K562 (cell line): ENCODE measurements at regions not wholly inside any gene's neighbourhood (a gene's known extent, or its start where the extent isn't known, plus 50 kb on each side); places are given as distances from the start of the nearest gene placed in this dataset.

Source experiments
- ATAC-seq: fragments of 200-7000 bp; cut with Tn5 transposase; 3 replicates; pipeline ENCODE4 v1.9.1; 2020; ENCODE audit warnings: moderate library complexity
- BruUV-seq: library from RNA; stranded (reverse); fragments of 400-500 nt; replicated peaks from 2 replicates; lab custom pipeline; 2021; lab: Mats Ljungman, UMichigan
- CTCF ChIA-PET: fragments of 300-600 bp; formaldehyde crosslinking; extraction: SDS; loops from one replicate; lab custom pipeline; 2021; ENCODE audit warnings: low intra/inter-chr PET ratio; lab: Yijun Ruan, JAX
- POLR2A ChIA-PET: fragments of 300-600, 350-650 bp; sonication (Branson Sonifier 250); formaldehyde crosslinking; extraction: SDS; loops from one replicate; lab custom pipeline; 2021; ENCODE audit warnings: antibody characterized with exemption, inconsistent platforms; lab: Yijun Ruan, JAX
- DNase-seq, 4 experiments: peaks; one replicate each; pipeline versions ENCODE4 v3.0.0 to v3.0.0-alpha.2; 2011 to 2018; ENCODE audit warnings: low spot score in 3 of 4, mixed read lengths in 3 of 4; ENCODE audit errors: extremely low read depth in 1 of 4
- FAIRE-seq: peaks from 2 replicates; lab custom pipeline; 2011; peaks lifted over from hg19 to GRCh38; lab: Jason Lieb, UNC
- H2AFZ ChIP-seq: 2 replicates; pipeline ENCODE4 v1.6.0; 2011; ENCODE audit warnings: low read depth, low read length, control low read depth, inconsistent platforms
- H3K27ac ChIP-seq: fragments of 200-600 bp; 3 replicates; pipeline ENCODE4 v1.8.0; 2011; ENCODE audit warnings: low read depth, mild to moderate bottlenecking, control low read depth, inconsistent platforms, low read length, moderate library complexity, mixed read lengths; ENCODE audit errors: extremely low read depth
- H3K27me3 ChIP-seq, 2 experiments: fragments of 300-600 bp in 1 of 2; 2 replicates in 1 of 2; 3 replicates in 1 of 2; pipeline versions ENCODE4 v1.6.0 to v1.8.0; 2011; ENCODE audit warnings: inconsistent platforms in 2 of 2, low read length in 2 of 2, mild to moderate bottlenecking in 1 of 2, mixed read lengths in 1 of 2, moderate library complexity in 1 of 2; ENCODE audit not compliant: control insufficient read depth in 2 of 2, insufficient read depth in 2 of 2
- H3K36me3 ChIP-seq: fragments of 300-600 bp; 3 replicates; pipeline ENCODE4 v1.8.0; 2011; ENCODE audit warnings: mild to moderate bottlenecking, low read length, inconsistent platforms; ENCODE audit not compliant: control insufficient read depth, insufficient read depth
- H3K4me1 ChIP-seq, 2 experiments: fragments of 200-600 bp in 1 of 2; replicated peaks in 1 of 2; 2 replicates in 1 of 2; 3 replicates in 1 of 2; pipeline versions ENCODE4 v1.5.1 to v1.8.0; 2011; ENCODE audit warnings: inconsistent platforms in 2 of 2, low read length in 2 of 2, mild to moderate bottlenecking in 1 of 2, mixed read lengths in 1 of 2, moderate library complexity in 1 of 2; ENCODE audit not compliant: control insufficient read depth in 2 of 2, insufficient read depth in 2 of 2
- H3K4me2 ChIP-seq: 2 replicates; pipeline ENCODE4 v1.6.1; 2011; ENCODE audit warnings: low read length, control low read depth, inconsistent platforms, mixed read lengths; ENCODE audit not compliant: insufficient read depth
- H3K4me3 ChIP-seq: fragments of 200-600 bp; sonication (generic), shearing (Covaris generic); 2 replicates; pipeline ENCODE4 v1.5.1; 2016; ENCODE audit warnings: control low read depth, inconsistent platforms
- H3K79me2 ChIP-seq: fragments of 200-600 bp; 3 replicates; pipeline ENCODE4 v1.8.0; 2011; ENCODE audit warnings: low read length, inconsistent platforms; ENCODE audit not compliant: control insufficient read depth, insufficient read depth
- H3K9ac ChIP-seq, 2 experiments: 2 replicates each; pipeline versions ENCODE4 v1.6.0 to v1.6.1; 2011; ENCODE audit warnings: low read depth in 2 of 2, low read length in 2 of 2, control low read depth in 1 of 2, inconsistent platforms in 1 of 2, mild to moderate bottlenecking in 1 of 2, mixed read lengths in 1 of 2; ENCODE audit not compliant: insufficient read depth in 1 of 2
- H3K9me1 ChIP-seq: one replicate; pipeline ENCODE4 v1.6.0; 2011; ENCODE audit warnings: inconsistent platforms, mild to moderate bottlenecking, low read length, moderate library complexity; ENCODE audit not compliant: control insufficient read depth, insufficient read depth
- H3K9me3 ChIP-seq: replicated peaks from 2 replicates; pipeline ENCODE4 v1.5.1; 2011; ENCODE audit warnings: low read depth, low read length, inconsistent platforms; ENCODE audit not compliant: control insufficient read depth, insufficient read depth
- H4K20me1 ChIP-seq: replicated peaks from 2 replicates; pipeline ENCODE4 v1.6.1; 2011; ENCODE audit warnings: low read length, inconsistent platforms, mixed read lengths; ENCODE audit not compliant: control insufficient read depth, insufficient read depth
- BMI1 ChIP-seq: fragments of 150-350 bp; IDR thresholded peaks from 2 replicates; pipeline ENCODE4 v1.6.1; 2014; ENCODE audit warnings: low read length
- CBX1 ChIP-seq: sonication (generic); IDR thresholded peaks from 2 replicates; pipeline ENCODE4 v1.6.1; 2016; ENCODE audit warnings: antibody characterized with exemption, low read depth, mild to moderate bottlenecking
- CEBPZ ChIP-seq: fragments of 150-350 bp; IDR thresholded peaks from 2 replicates; pipeline ENCODE4 v1.6.1; 2014; ENCODE audit warnings: low read depth, mild to moderate bottlenecking, low read length, borderline replicate concordance
- HCFC1 ChIP-seq: IDR thresholded peaks from 2 replicates; pipeline ENCODE4 v1.6.1; 2012; ENCODE audit warnings: low read depth, low read length, improper control_type of control experiment
- ILK ChIP-seq: fragments of 450-650 bp; IDR thresholded peaks from 2 replicates; pipeline ENCODE4 v1.6.1; 2016; ENCODE audit warnings: missing genetic modification characterization, low read depth, mild to moderate bottlenecking, missing compliant biosample characterization, moderate library complexity, borderline replicate concordance
- JUN ChIP-seq, 2 experiments: sonication (generic) in 1 of 2; formaldehyde crosslinking in 1 of 2; IDR thresholded peaks; 2 replicates each; pipeline versions ENCODE4 v1.6.1 to v1.8.0; 2012 to 2022; ENCODE audit warnings: borderline replicate concordance in 2 of 2, mild to moderate bottlenecking in 2 of 2, improper control_type of control experiment in 1 of 2, low read depth in 1 of 2, low read length in 1 of 2, missing genetic modification reagents in 1 of 2
- NFRKB ChIP-seq: fragments of 450-650 bp; IDR thresholded peaks from 2 replicates; pipeline ENCODE4 v1.6.1; 2016; ENCODE audit warnings: low read depth
- NR1H2 ChIP-seq: sonication (generic); formaldehyde crosslinking; IDR thresholded peaks from 2 replicates; pipeline ENCODE4 v1.4.0; 2020; ENCODE audit warnings: mild to moderate bottlenecking, missing genetic modification reagents
- POLR2A ChIP-seq: fragments of 450-650 bp; conservative IDR thresholded peaks from 2 replicates; pipeline ENCODE4 v1.6.1; 2016
- ZNF668 ChIP-seq: fragments of 250-450 bp; sonication (Bioruptor Pico); IDR thresholded peaks from 2 replicates; pipeline ENCODE4 v1.8.0; 2022; ENCODE audit warnings: mild to moderate bottlenecking, inconsistent platforms
- WGBS: fragments of 100-300 bp; shearing (Covaris generic); methylation state at CpG from one replicate; pipeline ENCODE4 v1.1.6; 2016; ENCODE audit warnings: low coverage, mixed read lengths; ENCODE audit not compliant: insufficient coverage; ENCODE audit errors: missing lambda C conversion rate; 5-methylcytosine and 5-hydroxymethylcytosine counted together
- in situ Hi-C: fragments of 300-500 bp; cut with MboI; formaldehyde crosslinking; loops from 4 replicates; pipeline ENCODE4 v1.15.0; 2018; ENCODE audit warnings: inconsistent platforms, mixed read lengths
- intact Hi-C: fragments of 100-400 bp; cut with micrococcal nuclease; formaldehyde crosslinking; loops from 2 replicates; pipeline ENCODE4 v1.14.2; 2022

DNA sequence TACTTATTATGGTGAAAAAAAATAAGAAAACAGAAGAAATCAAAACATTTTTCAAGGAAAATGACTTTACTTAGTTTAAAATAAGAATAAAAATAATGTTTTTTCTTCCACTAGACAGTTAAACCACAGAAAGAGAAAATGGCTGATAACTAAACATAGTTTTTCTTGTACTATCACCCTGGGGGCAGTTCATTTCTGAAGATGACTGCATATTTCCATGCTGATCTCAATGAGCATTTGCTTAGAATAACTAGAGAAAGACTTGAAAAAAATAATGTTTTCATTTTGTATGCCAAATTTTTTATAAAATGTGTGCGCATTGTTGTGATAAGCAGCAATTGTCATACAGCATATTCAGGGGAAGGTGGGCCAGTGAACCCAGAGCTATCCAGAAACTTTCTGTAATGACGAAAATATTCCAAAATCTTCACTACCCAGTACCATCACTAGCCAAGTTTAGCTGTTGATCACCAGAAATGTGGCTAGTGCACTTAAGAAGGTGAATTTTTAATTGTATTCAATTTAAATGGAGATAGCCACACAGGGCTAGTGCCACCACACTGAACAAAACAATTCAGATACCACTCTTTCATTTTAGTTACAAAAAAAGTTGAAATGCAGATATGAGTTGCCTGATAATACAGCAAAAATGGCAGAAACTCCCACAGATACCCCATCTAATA is 513.4 kb upstream of the NETO1 start:
- Histone ChIP-seq H3K4me3 (no peak overlapping the region), H3K9me3 (no peaks in the 10 kb centered on the region), H3K9ac (no peak overlapping the region), H4K20me1 (no peaks in the 10 kb centered on the region), H3K4me1 (no peaks in the 10 kb centered on the region), H3K36me3 (no peaks in the 10 kb centered on the region), H2AFZ (no peak overlapping the region), H3K9me1 (no peaks in the 10 kb centered on the region), H3K27ac (no peak overlapping the region), H3K79me2 (no peaks in the 10 kb centered on the region), H3K4me2 (no peak overlapping the region), H3K27me3 (no peaks in the 10 kb centered on the region)
- in situ Hi-C loops = no loop called here
- TF ChIP-seq POLR2A (no peak), HCFC1 (no peak), CBX1 (no peak), ILK (tag) (no peak), NFRKB (no peak), JUN (IDR thresholded peaks at IDR 0.05; ENCODE audit: borderline replicate concordance, low read depth, low read length) (no peak), JUN (CRISPR knock-in tag; IDR thresholded peaks at IDR 0.05; ENCODE audit: borderline replicate concordance) (no peak), ZNF668 (no peak), BMI1 (no peak), NR1H2 (CRISPR knock-in tag) (no peak), CEBPZ (no peak)
- intact Hi-C loops = no loop called here
- ATAC-seq (no peak), FAIRE-seq (no peak), DNase-seq (no peak)
- POLR2A ChIA-PET = no interaction called here
- CTCF ChIA-PET = no interaction called here
- BruUV-seq = no TSS peak
- WGBS = 0% methylated on average over 1 of the region's 2 CpGs
